HFFc6 (cell line): ENCODE measurements at regions not wholly inside any gene's neighbourhood (a gene's known extent, or its start where the extent isn't known, plus 50 kb on each side); places are given as distances from the start of the nearest gene placed in this dataset.
"Not testable (repeated sequence)": the region's sequence is repeated elsewhere in the genome, so short reads cannot be mapped to it uniquely, and the experiment has no call there.

Experiments used
- DNase-seq: peaks from one replicate; pipeline ENCODE4 v3.0.0-alpha.2; 2018
- H3K27ac Mint-ChIP-seq: 2 replicates; pipeline ENCODE4 v1.8.0; 2020; ENCODE audit warnings: mild to moderate bottlenecking, mixed read lengths
- H3K27me3 Mint-ChIP-seq: 2 replicates; pipeline ENCODE4 v1.8.0; 2021; ENCODE audit warnings: mild to moderate bottlenecking, moderate library complexity, mixed read lengths; ENCODE audit not compliant: insufficient read depth
- H3K36me3 Mint-ChIP-seq: 2 replicates; pipeline ENCODE4 v1.8.0; 2021; ENCODE audit warnings: low read depth, mixed read lengths
- H3K4me1 Mint-ChIP-seq: 2 replicates; pipeline ENCODE4 v1.8.0; 2020; ENCODE audit warnings: low read depth, mixed read lengths
- H3K4me3 Mint-ChIP-seq: 2 replicates; pipeline ENCODE4 v1.8.0; 2020; ENCODE audit warnings: mild to moderate bottlenecking, moderate library complexity, mixed read lengths
- H3K9me3 Mint-ChIP-seq: 2 replicates; pipeline ENCODE4 v1.8.0; 2020; ENCODE audit warnings: mild to moderate bottlenecking, mixed read lengths
- TF ChIP-seq, protein P1 (sequence below): fragments of 200-600 bp; sonication (generic); IDR thresholded peaks from 2 replicates; pipeline ENCODE4 v1.5.0; 2021; ENCODE audit warnings: antibody characterized with exemption, mild to moderate bottlenecking

DNA sequence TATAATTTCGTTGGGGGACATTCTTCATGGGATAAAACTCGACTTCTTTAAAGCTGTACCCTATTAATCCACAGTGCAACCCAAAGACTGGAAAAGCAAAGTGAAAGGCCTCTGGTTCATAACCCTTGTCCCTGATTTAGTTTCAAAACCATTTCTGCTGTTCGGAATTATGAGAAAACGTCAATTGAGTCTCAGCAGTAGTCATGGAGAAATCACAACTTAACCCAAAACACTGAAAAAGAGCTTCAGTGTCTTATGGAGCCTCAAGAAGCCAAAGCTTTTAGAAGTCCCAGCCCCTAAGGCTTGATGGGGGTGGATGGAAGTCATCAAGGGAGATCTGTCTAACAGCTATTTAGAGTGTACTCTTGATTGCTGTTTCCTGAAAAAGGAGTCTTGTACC lies 73.5 kb upstream of the VCAM1 start:
- H3K4me3 Mint-ChIP-seq = no peak overlapping the region
- no peak overlapping the region for H3K27ac Mint-ChIP-seq
- H3K4me1 Mint-ChIP-seq = no peaks in the 10 kb centered on the region; the same call in 1 of the 2 replicates
- TF ChIP-seq, protein P1, sequence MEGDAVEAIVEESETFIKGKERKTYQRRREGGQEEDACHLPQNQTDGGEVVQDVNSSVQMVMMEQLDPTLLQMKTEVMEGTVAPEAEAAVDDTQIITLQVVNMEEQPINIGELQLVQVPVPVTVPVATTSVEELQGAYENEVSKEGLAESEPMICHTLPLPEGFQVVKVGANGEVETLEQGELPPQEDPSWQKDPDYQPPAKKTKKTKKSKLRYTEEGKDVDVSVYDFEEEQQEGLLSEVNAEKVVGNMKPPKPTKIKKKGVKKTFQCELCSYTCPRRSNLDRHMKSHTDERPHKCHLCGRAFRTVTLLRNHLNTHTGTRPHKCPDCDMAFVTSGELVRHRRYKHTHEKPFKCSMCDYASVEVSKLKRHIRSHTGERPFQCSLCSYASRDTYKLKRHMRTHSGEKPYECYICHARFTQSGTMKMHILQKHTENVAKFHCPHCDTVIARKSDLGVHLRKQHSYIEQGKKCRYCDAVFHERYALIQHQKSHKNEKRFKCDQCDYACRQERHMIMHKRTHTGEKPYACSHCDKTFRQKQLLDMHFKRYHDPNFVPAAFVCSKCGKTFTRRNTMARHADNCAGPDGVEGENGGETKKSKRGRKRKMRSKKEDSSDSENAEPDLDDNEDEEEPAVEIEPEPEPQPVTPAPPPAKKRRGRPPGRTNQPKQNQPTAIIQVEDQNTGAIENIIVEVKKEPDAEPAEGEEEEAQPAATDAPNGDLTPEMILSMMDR = no peak
- peaks cover 2% of the 10 kb centered on the region for H3K27me3 Mint-ChIP-seq
- H3K36me3 Mint-ChIP-seq = peaks cover 9% of the 10 kb centered on the region; the same call in 1 of the 2 replicates
- no peak for DNase-seq
- H3K9me3 Mint-ChIP-seq = peaks cover 13% of the 10 kb centered on the region

DNA sequence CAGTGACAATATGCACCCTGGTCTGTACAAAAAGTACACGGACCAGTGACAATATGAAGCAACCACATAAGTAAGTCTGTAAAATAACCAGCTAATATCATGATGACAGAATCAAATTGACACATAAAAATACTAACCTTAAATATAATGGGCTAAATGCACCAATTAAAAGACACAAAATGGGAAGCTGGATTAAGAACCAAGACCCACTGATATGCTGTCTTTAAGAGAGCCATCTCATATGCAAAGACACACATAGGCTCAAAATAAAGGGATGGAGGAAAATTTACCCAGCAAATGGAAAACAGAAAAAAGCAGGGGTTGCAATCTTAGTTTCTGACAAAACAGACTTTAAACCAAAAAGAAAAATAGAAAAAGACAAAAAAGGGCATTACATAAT lies 70.4 kb upstream of the VCAM1 start:
- Mint-ChIP-seq H3K27ac (no peak overlapping the region), H3K4me1 (no peaks in the 10 kb centered on the region), H3K27me3 (peaks cover 7% of the 10 kb centered on the region), H3K36me3 (peaks cover 9% of the 10 kb centered on the region; the same call in 1 of the 2 replicates), H3K4me3 (no peak overlapping the region), H3K9me3 (peaks cover 13% of the 10 kb centered on the region)
- DNase-seq = no peak
- TF ChIP-seq, protein P1 = no peak

DNA sequence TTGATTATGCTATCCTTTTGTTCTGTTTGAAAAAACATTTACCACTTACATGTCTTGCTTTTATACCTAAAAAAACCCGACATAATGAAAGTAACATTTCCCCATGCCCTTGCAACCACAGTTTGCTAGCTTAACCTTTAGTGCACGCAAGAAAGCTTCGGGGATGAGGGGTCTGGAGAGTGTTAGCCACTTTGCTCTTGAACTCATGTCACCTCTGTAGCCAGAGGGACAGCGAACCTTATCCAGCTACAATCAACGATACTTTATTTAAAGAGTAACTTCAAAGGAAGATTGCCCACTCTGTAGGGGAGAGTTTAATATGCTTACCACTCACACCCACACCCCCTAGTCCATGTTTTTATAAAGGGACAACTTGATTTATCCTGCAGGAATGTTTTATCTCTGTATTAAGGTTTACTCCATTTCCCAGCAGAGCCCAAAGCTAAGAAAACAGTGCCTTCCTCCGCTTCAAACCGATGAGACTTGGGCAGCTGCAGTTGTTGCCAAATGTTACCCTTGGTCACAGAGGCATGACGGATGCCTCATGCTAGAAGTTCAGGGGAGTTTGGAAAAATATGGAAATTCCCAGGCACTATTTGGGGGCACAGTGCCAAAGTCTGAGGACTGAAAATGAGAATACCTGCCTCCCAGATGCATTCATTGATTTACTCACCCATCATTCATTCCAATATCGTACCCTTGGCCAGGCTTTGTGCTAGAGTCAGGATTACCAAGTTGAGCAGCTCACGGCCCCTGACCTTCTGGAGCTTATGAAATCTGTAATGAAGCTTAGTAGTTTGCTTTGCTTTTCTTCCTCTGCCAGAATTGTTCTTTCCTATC lies 61.4 kb upstream of the VCAM1 start:
- Mint-ChIP-seq H3K4me1 (no peaks in the 10 kb centered on the region), H3K36me3 (no peaks in the 10 kb centered on the region), H3K27ac (no peak overlapping the region), H3K27me3 (peaks cover 8% of the 10 kb centered on the region), H3K4me3 (no peak overlapping the region), H3K9me3 (no peaks in the 10 kb centered on the region)
- no peak for DNase-seq
- TF ChIP-seq, protein P1 = no peak

DNA sequence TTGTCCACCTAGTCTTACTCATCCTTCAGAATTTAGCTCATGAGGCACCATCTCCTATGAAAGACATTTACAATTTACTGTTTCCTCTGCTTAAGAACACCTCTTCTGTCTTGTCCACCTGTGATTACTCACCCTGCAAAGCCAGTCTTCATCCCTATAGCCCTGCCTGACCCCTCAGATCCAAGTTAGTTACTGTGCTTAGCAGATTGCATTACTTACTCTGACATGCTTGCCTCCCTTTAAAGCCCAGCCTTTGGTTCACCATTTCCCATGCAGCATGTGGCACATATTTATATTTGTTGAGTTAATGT lies 60.9 kb upstream of the VCAM1 start:
- Mint-ChIP-seq H3K36me3 (no peaks in the 10 kb centered on the region), H3K27ac (no peak overlapping the region), H3K27me3 (peaks cover 8% of the 10 kb centered on the region), H3K4me3 (no peak overlapping the region), H3K9me3 (no peaks in the 10 kb centered on the region), H3K4me1 (no peaks in the 10 kb centered on the region)
- no peak for DNase-seq
- TF ChIP-seq, protein P1 = no peak

DNA sequence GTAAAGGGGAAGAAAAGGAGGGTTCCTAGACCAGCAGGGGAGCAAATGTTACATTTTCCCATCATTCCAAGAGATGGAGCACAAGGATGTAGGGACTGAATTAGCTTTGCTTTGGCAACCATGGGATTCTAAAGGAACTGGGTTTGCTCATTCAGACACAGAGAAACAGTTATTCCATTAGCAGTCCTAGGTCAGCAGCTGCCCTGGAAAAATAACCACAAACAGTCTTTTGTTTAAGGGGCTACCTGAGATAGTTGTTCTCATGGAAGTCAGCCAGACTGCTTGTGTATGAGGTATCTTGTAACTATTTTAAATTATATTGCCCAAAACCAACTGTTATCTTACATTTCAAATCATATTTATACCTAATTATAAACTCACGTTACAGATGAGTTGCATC lies 58.4 kb upstream of the VCAM1 start:
- H3K27me3 Mint-ChIP-seq = peaks cover 14% of the 10 kb centered on the region
- H3K36me3 Mint-ChIP-seq = no peaks in the 10 kb centered on the region
- TF ChIP-seq, protein P1 = no peak
- no peaks in the 10 kb centered on the region for H3K4me1 Mint-ChIP-seq
- no peaks in the 10 kb centered on the region for H3K9me3 Mint-ChIP-seq
- H3K4me3 Mint-ChIP-seq = no peak overlapping the region
- DNase-seq = no peak
- H3K27ac Mint-ChIP-seq = no peak overlapping the region

DNA sequence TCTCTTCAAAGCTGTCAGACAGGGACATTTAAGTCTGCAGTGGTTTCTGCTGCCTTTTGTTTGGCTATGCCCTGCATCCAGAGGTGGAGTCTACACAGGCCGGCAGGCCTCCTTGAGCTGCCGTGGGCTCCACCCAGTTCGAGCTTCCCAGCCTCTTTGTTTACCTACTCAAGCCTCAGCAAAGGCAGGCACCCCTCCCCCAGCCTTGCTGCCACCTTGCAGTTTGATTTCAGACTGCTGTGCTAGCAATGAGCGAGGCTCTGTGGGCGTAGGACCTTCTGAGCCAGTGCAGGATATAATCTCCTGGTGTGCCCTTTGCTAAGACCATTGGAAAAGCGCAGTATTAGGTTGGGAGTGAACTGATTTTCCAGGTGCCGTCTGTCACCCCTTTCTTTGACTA lies 51.0 kb upstream of the VCAM1 start:
- not testable (repeated sequence) for H3K9me3 Mint-ChIP-seq, H3K4me1 Mint-ChIP-seq, DNase-seq, H3K36me3 Mint-ChIP-seq, H3K27ac Mint-ChIP-seq, H3K4me3 Mint-ChIP-seq
- peaks cover 13% of the 10 kb centered on the region; the same call in 1 of the 2 replicates for H3K27me3 Mint-ChIP-seq
